HG03469 (cell line): ENCODE measurements at regions not wholly inside any gene's neighbourhood (a gene's known extent, or its start where the extent isn't known, plus 50 kb on each side); places are given as distances from the start of the nearest gene placed in this dataset.
A peak's percentile ranks its signal among the peaks of the same experiment; 100 is the strongest.
"Not testable (repeated sequence)": the region's sequence is repeated elsewhere in the genome, so short reads cannot be mapped to it uniquely, and the experiment has no call there.

Experiments used
- ATAC-seq: cut with Tn5 transposase; IDR thresholded peaks from one replicate; pipeline ENCODE4 v1.9.1; 2021; ENCODE audit warnings: mild to moderate bottlenecking, moderate library complexity, moderate number of reproducible peaks; ENCODE audit not compliant: unreplicated experiment

GRCh38 chr12:43255522-43256111 lies 296.4 kb downstream of the ADAMTS20 start:
- ATAC-seq = no peak

- no peak for ATAC-seq
These were observed 299.4 kb downstream of the ADAMTS20 start for GRCh38 chr12:43252585-43252984.

- no peak for ATAC-seq
These were observed 306.1 kb downstream of the ADAMTS20 start for GRCh38 chr12:43245947-43246346.

GRCh38 chr12:43241986-43242385 lies 310.0 kb downstream of the ADAMTS20 start:
- ATAC-seq = no peak

GRCh38 chr12:43238281-43238680 lies 313.7 kb downstream of the ADAMTS20 start:
- ATAC-seq = no peak

GRCh38 chr12:43237238-43237879 lies 314.6 kb downstream of the ADAMTS20 start:
- no peak for ATAC-seq

GRCh38 chr12:43235721-43236120 lies 316.3 kb downstream of the ADAMTS20 start:
- ATAC-seq = no peak

- no peak for ATAC-seq
These were observed 318.1 kb downstream of the ADAMTS20 start for GRCh38 chr12:43233861-43234260.

GRCh38 chr12:43226151-43226550 lies 325.9 kb downstream of the ADAMTS20 start:
- ATAC-seq = no peak

- ATAC-seq = not testable (repeated sequence)
These were observed 327.7 kb downstream of the ADAMTS20 start for GRCh38 chr12:43224190-43224805.

GRCh38 chr12:43222796-43223195 lies 329.2 kb downstream of the ADAMTS20 start:
- ATAC-seq = no peak

- ATAC-seq = no peak
These were observed 330.8 kb downstream of the ADAMTS20 start for GRCh38 chr12:43221216-43221615.

- ATAC-seq = no peak
These were observed 335.5 kb downstream of the ADAMTS20 start for GRCh38 chr12:43216490-43216889.

GRCh38 chr12:43214166-43214565 lies 337.8 kb downstream of the ADAMTS20 start:
- no peak for ATAC-seq

- ATAC-seq = no peak
These were observed 338.4 kb downstream of the ADAMTS20 start for GRCh38 chr12:43213608-43214007.

GRCh38 chr12:43210485-43211192 lies 341.4 kb downstream of the ADAMTS20 start:
- peak; percentile 96 for ATAC-seq

GRCh38 chr12:43208627-43209026 lies 343.4 kb downstream of the ADAMTS20 start:
- no peak for ATAC-seq

GRCh38 chr12:43208221-43208620 lies 343.8 kb downstream of the ADAMTS20 start:
- ATAC-seq = no peak

GRCh38 chr12:43206396-43206795 lies 345.6 kb downstream of the ADAMTS20 start:
- ATAC-seq = no peak

- ATAC-seq = no peak
These were observed 353.4 kb downstream of the ADAMTS20 start for GRCh38 chr12:43198608-43199007.

GRCh38 chr12:43196268-43196907 lies 355.6 kb downstream of the ADAMTS20 start:
- ATAC-seq = no peak
